DND-41 (cell line): ENCODE measurements at regions not wholly inside any gene's neighbourhood (a gene's known extent, or its start where the extent isn't known, plus 50 kb on each side); places are given as distances from the start of the nearest gene placed in this dataset.

ENCODE experiments used
- ATAC-seq: fragments of 200-7000 bp; cut with Tn5 transposase; 3 replicates; pipeline ENCODE4 v1.9.1; 2021; ENCODE audit warnings: low read depth; ENCODE audit not compliant: insufficient read depth
- DNase-seq: peaks from one replicate; pipeline ENCODE4 v3.0.0-alpha.2; 2020
- H2AFZ ChIP-seq: 2 replicates; pipeline ENCODE4 v1.6.0; 2012; ENCODE audit warnings: low read depth, low read length
- H3K27ac ChIP-seq: 2 replicates; pipeline ENCODE4 v1.5.1; 2012; ENCODE audit warnings: low read length, inconsistent platforms
- H3K27me3 ChIP-seq: fragments of 200-600 bp; sonication (generic); 2 replicates; pipeline ENCODE4 v1.6.0; 2012; ENCODE audit warnings: low read length, mild to moderate bottlenecking, inconsistent platforms; ENCODE audit not compliant: insufficient read depth, poor library complexity
- H3K36me3 ChIP-seq: 2 replicates; pipeline ENCODE4 v1.5.1; 2012; ENCODE audit warnings: low read length, inconsistent platforms; ENCODE audit not compliant: insufficient read depth
- H3K4me1 ChIP-seq: 2 replicates; pipeline ENCODE4 v1.5.1; 2012; ENCODE audit warnings: mild to moderate bottlenecking, low read length; ENCODE audit not compliant: insufficient read depth
- H3K4me2 ChIP-seq: 2 replicates; pipeline ENCODE4 v1.6.0; 2012; ENCODE audit warnings: mild to moderate bottlenecking, moderate library complexity, low read length, inconsistent platforms; ENCODE audit not compliant: insufficient read depth
- H3K4me3 ChIP-seq, 2 experiments: fragments of 200-600 bp in 1 of 2; shearing (Covaris generic) in 1 of 2; 2 replicates each; pipeline ENCODE4 v1.5.1; 2012 to 2016; ENCODE audit warnings: inconsistent platforms in 2 of 2, low read length in 2 of 2, mild to moderate bottlenecking in 2 of 2, low read depth in 1 of 2, moderate library complexity in 1 of 2
- H3K79me2 ChIP-seq: 2 replicates; pipeline ENCODE4 v1.6.0; 2012; ENCODE audit warnings: low read length, inconsistent platforms; ENCODE audit not compliant: insufficient read depth
- H3K9ac ChIP-seq: 2 replicates; pipeline ENCODE4 v1.6.0; 2012; ENCODE audit warnings: low read depth, mild to moderate bottlenecking, inconsistent platforms, low read length, moderate library complexity
- H3K9me3 ChIP-seq: 2 replicates; pipeline ENCODE4 v1.5.1; 2012; ENCODE audit warnings: low read length, moderate library complexity, mild to moderate bottlenecking, inconsistent platforms; ENCODE audit not compliant: insufficient read depth, severe bottlenecking
- H4K20me1 ChIP-seq: 2 replicates; pipeline ENCODE4 v1.6.0; 2012; ENCODE audit warnings: low read length; ENCODE audit not compliant: insufficient read depth
- EZH2 ChIP-seq: IDR thresholded peaks from 3 replicates; pipeline ENCODE4 v1.6.1; 2012; ENCODE audit warnings: borderline replicate concordance, low read depth, mild to moderate bottlenecking, moderate library complexity, low read length, inconsistent platforms; ENCODE audit not compliant: severe bottlenecking
- TF ChIP-seq, protein P1 (sequence below): IDR thresholded peaks from 2 replicates; pipeline ENCODE4 v1.5.1; 2012; ENCODE audit warnings: borderline replicate concordance, low read length, moderate library complexity, mild to moderate bottlenecking; ENCODE audit not compliant: poor library complexity, severe bottlenecking; ENCODE audit errors: extremely low read depth

GRCh38 chr2:196415384-196415783, 224.1 kb upstream of the CCDC150 start:
- Histone ChIP-seq H3K4me2 (peak overlapping the region; percentile 53), H3K79me2 (no peaks in the 10 kb centered on the region), H3K27me3 (no peaks in the 10 kb centered on the region), H4K20me1 (no peaks in the 10 kb centered on the region), H3K36me3 (no peaks in the 10 kb centered on the region), H3K4me3 (peak overlapping the region in 1 of 2 experiments; percentile 28; a peak in 2 of 4 replicates), H3K27ac (peak overlapping the region; percentile 89), H3K9ac (peak overlapping the region; percentile 29), H2AFZ (peak overlapping the region; percentile 71), H3K4me1 (peaks cover 36% of the 10 kb centered on the region), H3K9me3 (no peaks in the 10 kb centered on the region)
- TF ChIP-seq, protein P1, sequence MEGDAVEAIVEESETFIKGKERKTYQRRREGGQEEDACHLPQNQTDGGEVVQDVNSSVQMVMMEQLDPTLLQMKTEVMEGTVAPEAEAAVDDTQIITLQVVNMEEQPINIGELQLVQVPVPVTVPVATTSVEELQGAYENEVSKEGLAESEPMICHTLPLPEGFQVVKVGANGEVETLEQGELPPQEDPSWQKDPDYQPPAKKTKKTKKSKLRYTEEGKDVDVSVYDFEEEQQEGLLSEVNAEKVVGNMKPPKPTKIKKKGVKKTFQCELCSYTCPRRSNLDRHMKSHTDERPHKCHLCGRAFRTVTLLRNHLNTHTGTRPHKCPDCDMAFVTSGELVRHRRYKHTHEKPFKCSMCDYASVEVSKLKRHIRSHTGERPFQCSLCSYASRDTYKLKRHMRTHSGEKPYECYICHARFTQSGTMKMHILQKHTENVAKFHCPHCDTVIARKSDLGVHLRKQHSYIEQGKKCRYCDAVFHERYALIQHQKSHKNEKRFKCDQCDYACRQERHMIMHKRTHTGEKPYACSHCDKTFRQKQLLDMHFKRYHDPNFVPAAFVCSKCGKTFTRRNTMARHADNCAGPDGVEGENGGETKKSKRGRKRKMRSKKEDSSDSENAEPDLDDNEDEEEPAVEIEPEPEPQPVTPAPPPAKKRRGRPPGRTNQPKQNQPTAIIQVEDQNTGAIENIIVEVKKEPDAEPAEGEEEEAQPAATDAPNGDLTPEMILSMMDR = no peak
- TF ChIP-seq EZH2 = no peak
- DNase-seq (peak; percentile 75), ATAC-seq (peak; percentile 95)

GRCh38 chr2:196420143-196420542, 219.4 kb upstream of the CCDC150 start:
- ATAC-seq (no peak), DNase-seq (no peak)
- H3K4me2 ChIP-seq = no peak overlapping the region
- no peak for TF ChIP-seq EZH2
- TF ChIP-seq, protein P1 = no peak
- no peaks in the 10 kb centered on the region for H3K27me3 ChIP-seq
- no peak overlapping the region for H3K9ac ChIP-seq
- H3K4me1 ChIP-seq = peaks cover 25% of the 10 kb centered on the region
- no peaks in the 10 kb centered on the region for H3K79me2 ChIP-seq
- H2AFZ ChIP-seq = no peak overlapping the region
- no peak overlapping the region for H3K27ac ChIP-seq
- H3K36me3 ChIP-seq = no peaks in the 10 kb centered on the region
- H3K9me3 ChIP-seq = no peaks in the 10 kb centered on the region
- no peaks in the 10 kb centered on the region for H4K20me1 ChIP-seq
- no peak overlapping the region for H3K4me3 ChIP-seq

DNA sequence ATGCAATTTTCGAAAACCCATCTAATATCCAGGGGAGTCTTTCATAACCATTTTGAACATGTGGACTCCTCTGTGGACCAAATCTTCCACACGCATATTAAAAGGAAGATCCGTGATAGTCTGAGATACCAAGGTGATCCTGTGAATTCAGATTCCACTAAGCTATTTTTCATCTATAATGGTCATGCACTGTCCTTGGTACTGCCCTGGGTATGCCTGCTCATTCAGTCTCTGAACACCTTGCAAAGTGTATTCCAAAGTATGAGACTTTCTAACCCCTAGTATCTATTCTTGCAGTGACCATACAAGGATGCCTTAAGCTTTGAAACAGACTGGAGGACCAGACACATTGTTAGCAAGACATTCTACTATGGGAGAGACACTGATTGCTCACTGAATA, 217.6 kb upstream of the CCDC150 start:
- TF ChIP-seq, protein P1 = no peak
- TF ChIP-seq EZH2 = no peak
- H3K9ac ChIP-seq = no peak overlapping the region

DNA sequence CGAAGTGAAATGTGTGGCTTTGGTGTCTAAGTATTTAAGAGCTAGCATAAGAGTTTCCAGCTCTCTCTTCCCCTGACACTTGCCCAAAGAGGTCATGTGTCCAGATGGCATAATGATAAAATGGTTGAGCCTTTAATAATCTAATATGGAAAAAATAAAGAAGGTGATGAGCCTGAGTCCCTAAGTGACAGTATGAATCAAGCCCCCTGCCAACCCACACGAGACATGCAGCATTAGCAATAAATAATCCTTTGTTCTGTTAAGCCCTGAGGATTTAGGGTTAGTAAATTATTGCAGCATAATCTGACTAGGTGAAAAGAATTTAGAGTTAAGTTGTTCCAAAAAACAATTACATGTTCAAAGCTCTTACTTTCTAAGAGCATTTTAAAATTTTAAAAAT, 217.2 kb upstream of the CCDC150 start:
- H3K4me1 ChIP-seq = peaks cover 14% of the 10 kb centered on the region
- no peak overlapping the region for H2AFZ ChIP-seq
- no peak overlapping the region for H3K4me2 ChIP-seq
- H3K27me3 ChIP-seq = no peaks in the 10 kb centered on the region
- DNase-seq (no peak), ATAC-seq (no peak)
- H3K36me3 ChIP-seq = no peaks in the 10 kb centered on the region
- no peaks in the 10 kb centered on the region for H3K9me3 ChIP-seq
- no peaks in the 10 kb centered on the region for H3K79me2 ChIP-seq
- no peak overlapping the region for H3K27ac ChIP-seq
- TF ChIP-seq, protein P1 = no peak
- no peak for TF ChIP-seq EZH2
- no peaks in the 10 kb centered on the region for H4K20me1 ChIP-seq
- no peak overlapping the region for H3K4me3 ChIP-seq
- no peak overlapping the region for H3K9ac ChIP-seq

More for the DNA sequence above, 217.6 kb upstream of the CCDC150 start:
- Histone ChIP-seq H2AFZ (no peak overlapping the region), H4K20me1 (no peaks in the 10 kb centered on the region), H3K36me3 (no peaks in the 10 kb centered on the region), H3K27me3 (no peaks in the 10 kb centered on the region), H3K27ac (no peak overlapping the region), H3K9me3 (no peaks in the 10 kb centered on the region), H3K4me2 (no peak overlapping the region), H3K4me1 (peaks cover 14% of the 10 kb centered on the region), H3K4me3 (no peak overlapping the region), H3K79me2 (no peaks in the 10 kb centered on the region)
- DNase-seq (no peak), ATAC-seq (no peak; the same call in 2 of the 3 replicates)
